ENCODE measurements at regions not wholly inside any gene's neighbourhood (a gene's known extent, or its start where the extent isn't known, plus 50 kb on each side); places are given as distances from the start of the nearest gene placed in this dataset.

- intact Hi-C loops (cut with micrococcal nuclease), result no loop called here
- no peak overlapping the region for H2AFZ ChIP-seq (ENCODE audit: low read length)
- no peaks in the 10 kb centered on the region for H3K9me3 ChIP-seq (ENCODE audit: low read length)
- H3K4me1 ChIP-seq (ENCODE audit: insufficient read depth, low read length), result no peaks in the 10 kb centered on the region
- no peak for ATAC-seq
- H3K9ac ChIP-seq (ENCODE audit: low read length), result no peak overlapping the region
- ChIA-PET POLR2A (ENCODE audit: unreplicated experiment) (no interaction called here), CTCF (no interaction called here)
- no peaks in the 10 kb centered on the region for H4K20me1 ChIP-seq (ENCODE audit: low read length)
- H3K36me3 ChIP-seq (ENCODE audit: low read depth, low read length), result no peaks in the 10 kb centered on the region
- H3K9me2 ChIP-seq (replicated peaks; ENCODE audit: low read length), result no peaks in the 10 kb centered on the region
- no peak overlapping the region for H3K4me2 ChIP-seq (ENCODE audit: low read length)
- no peaks in the 10 kb centered on the region for H3K27me3 ChIP-seq (ENCODE audit: low read length)
- H3K79me2 ChIP-seq (ENCODE audit: low read length), result no peaks in the 10 kb centered on the region
- DNase-seq, result no peak
- no TSS peak for BruUV-seq (replicated peaks)
- TF ChIP-seq CTCF (conservative IDR thresholded peaks at IDR 0.05; ENCODE audit: low read depth, low read length), result no peak
- no peak for TF ChIP-seq EZH2phosphoT487 (IDR thresholded peaks at IDR 0.05; ENCODE audit: borderline replicate concordance, low read length)
- no peak for TF ChIP-seq EZH2 (IDR thresholded peaks at IDR 0.05; ENCODE audit: low read length, unreplicated experiment)
- no peak overlapping the region for H3K27ac ChIP-seq (ENCODE audit: low read length)
- no peaks in the 10 kb centered on the region for H3F3A ChIP-seq (ENCODE audit: low read length, unreplicated experiment)
- H3K4me3 ChIP-seq (ENCODE audit: low read length), result no peak overlapping the region
Measured at GRCh38 chr16:16890964-16891363, 512.0 kb downstream of the NPIPA7 start.

- ChIA-PET POLR2A (ENCODE audit: unreplicated experiment) (no interaction called here), CTCF (no interaction called here)
- intact Hi-C loops (cut with micrococcal nuclease), result no loop called here
Measured at GRCh38 chr16:16904601-16905000, 525.7 kb downstream of the NPIPA7 start.

GRCh38 chr16:16905850-16906249 lies 526.9 kb downstream of the NPIPA7 start:
- Histone ChIP-seq H3F3A (ENCODE audit: low read length, unreplicated experiment) (no peaks in the 10 kb centered on the region), H3K27me3 (ENCODE audit: low read length) (no peaks in the 10 kb centered on the region), H3K4me3 (ENCODE audit: low read length) (no peak overlapping the region), H3K36me3 (ENCODE audit: low read depth, low read length) (no peaks in the 10 kb centered on the region), H3K9me2 (replicated peaks; ENCODE audit: low read length) (no peaks in the 10 kb centered on the region), H3K4me1 (ENCODE audit: insufficient read depth, low read length) (no peaks in the 10 kb centered on the region), H4K20me1 (ENCODE audit: low read length) (no peaks in the 10 kb centered on the region), H3K4me2 (ENCODE audit: low read length) (no peak overlapping the region), H2AFZ (ENCODE audit: low read length) (no peak overlapping the region), H3K9me3 (ENCODE audit: low read length) (no peaks in the 10 kb centered on the region), H3K27ac (ENCODE audit: low read length) (no peak overlapping the region), H3K9ac (ENCODE audit: low read length) (no peak overlapping the region), H3K79me2 (ENCODE audit: low read length) (no peaks in the 10 kb centered on the region)
- no peak for ATAC-seq
- ChIA-PET POLR2A (ENCODE audit: unreplicated experiment) (no interaction called here), CTCF (no interaction called here)
- no TSS peak for BruUV-seq (replicated peaks)
- intact Hi-C loops (cut with micrococcal nuclease), result no loop called here
- DNase-seq, result no peak
- TF ChIP-seq CTCF (conservative IDR thresholded peaks at IDR 0.05; ENCODE audit: low read depth, low read length) (no peak), EZH2phosphoT487 (IDR thresholded peaks at IDR 0.05; ENCODE audit: borderline replicate concordance, low read length) (no peak), EZH2 (IDR thresholded peaks at IDR 0.05; ENCODE audit: low read length, unreplicated experiment) (no peak)

More at GRCh38 chr16:16904601-16905000, 525.7 kb downstream of the NPIPA7 start:
- no peak overlapping the region for H3K4me2 ChIP-seq (ENCODE audit: low read length)
- TF ChIP-seq CTCF (conservative IDR thresholded peaks at IDR 0.05; ENCODE audit: low read depth, low read length) (no peak), EZH2 (IDR thresholded peaks at IDR 0.05; ENCODE audit: low read length, unreplicated experiment) (no peak), EZH2phosphoT487 (IDR thresholded peaks at IDR 0.05; ENCODE audit: borderline replicate concordance, low read length) (no peak)
- no peak overlapping the region for H2AFZ ChIP-seq (ENCODE audit: low read length)
- no peaks in the 10 kb centered on the region for H3K79me2 ChIP-seq (ENCODE audit: low read length)
- no peaks in the 10 kb centered on the region for H3K9me2 ChIP-seq (replicated peaks; ENCODE audit: low read length)
- H3K36me3 ChIP-seq (ENCODE audit: low read depth, low read length), result no peaks in the 10 kb centered on the region
- no peaks in the 10 kb centered on the region for H3K4me1 ChIP-seq (ENCODE audit: insufficient read depth, low read length)
- no peaks in the 10 kb centered on the region for H3K27me3 ChIP-seq (ENCODE audit: low read length)
- no peaks in the 10 kb centered on the region for H4K20me1 ChIP-seq (ENCODE audit: low read length)
- ATAC-seq (no peak), DNase-seq (no peak)
- H3K9me3 ChIP-seq (ENCODE audit: low read length), result no peaks in the 10 kb centered on the region
- no peak overlapping the region for H3K27ac ChIP-seq (ENCODE audit: low read length)
- no peak overlapping the region for H3K9ac ChIP-seq (ENCODE audit: low read length)
- no peak overlapping the region for H3K4me3 ChIP-seq (ENCODE audit: low read length)
- BruUV-seq (replicated peaks), result no TSS peak
- no peaks in the 10 kb centered on the region for H3F3A ChIP-seq (ENCODE audit: low read length, unreplicated experiment)
